Activated T-helper 2 cell treated with anti-CD3 and anti-CD28 coated beads, Interferon-gamma antibody, Interleukin-2, Interleukin-4, amounts not matched to agents 10 μg/mL and 5 μg/mL and 100 μg/mL, durations not matched to agents 14 hours and 24 hours and 36 hours (primary cell): ENCODE measurements at regions not wholly inside any gene's neighbourhood (a gene's known extent, or its start where the extent isn't known, plus 50 kb on each side); places are given as distances from the start of the nearest gene placed in this dataset.

Experiments
- DNase-seq: peaks from one replicate; pipeline ENCODE4 v3.0.0; 2021; ENCODE audit warnings: low spot score
- H3K27ac Mint-ChIP-seq: one replicate; pipeline ENCODE4 v1.8.0; 2021; ENCODE audit warnings: mixed read lengths
- H3K27me3 Mint-ChIP-seq: one replicate; pipeline ENCODE4 v1.8.0; 2021; ENCODE audit warnings: low read depth, mixed read lengths
- H3K36me3 Mint-ChIP-seq: one replicate; pipeline ENCODE4 v1.8.0; 2021; ENCODE audit warnings: low read depth, mixed read lengths
- H3K4me1 Mint-ChIP-seq: one replicate; pipeline ENCODE4 v1.8.0; 2021; ENCODE audit warnings: low read depth, mixed read lengths
- H3K4me3 Mint-ChIP-seq: one replicate; pipeline ENCODE4 v1.8.0; 2021; ENCODE audit warnings: low read depth, mild to moderate bottlenecking, moderate library complexity, mixed read lengths
- H3K9me3 Mint-ChIP-seq: one replicate; pipeline ENCODE4 v1.8.0; 2021; ENCODE audit warnings: mixed read lengths
- intact Hi-C: fragments of 100-400 bp; cut with micrococcal nuclease; formaldehyde crosslinking; loops from one replicate; pipeline ENCODE4 v1.15.1; 2023

DNA sequence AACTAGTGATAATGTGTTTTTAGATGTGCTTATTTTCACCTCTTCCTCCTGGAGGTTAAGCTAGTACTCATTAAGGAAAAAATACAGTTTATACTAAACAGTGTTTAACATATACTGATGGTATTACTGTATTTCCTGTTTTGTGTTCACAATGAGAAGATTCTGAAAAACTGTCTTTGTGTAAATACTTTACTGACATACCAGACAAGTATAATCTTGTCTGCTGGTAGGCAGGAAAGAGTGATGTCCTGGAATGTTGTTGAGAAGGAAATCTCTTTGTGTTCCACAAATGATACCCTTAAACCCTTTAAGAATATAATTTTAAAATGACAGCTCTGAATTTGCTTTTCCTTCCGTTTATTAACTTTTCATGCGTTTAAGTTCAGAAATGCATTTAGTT, 205.5 kb upstream of the NUDT6 start:
- intact Hi-C loops = no loop called here
- no peak overlapping the region for H3K4me3 Mint-ChIP-seq
- no peak for DNase-seq
- no peaks in the 10 kb centered on the region for H3K4me1 Mint-ChIP-seq
- H3K9me3 Mint-ChIP-seq = no peaks in the 10 kb centered on the region
- H3K27ac Mint-ChIP-seq = no peak overlapping the region
- H3K27me3 Mint-ChIP-seq = no peaks in the 10 kb centered on the region
- peaks cover 2% of the 10 kb centered on the region for H3K36me3 Mint-ChIP-seq

DNA sequence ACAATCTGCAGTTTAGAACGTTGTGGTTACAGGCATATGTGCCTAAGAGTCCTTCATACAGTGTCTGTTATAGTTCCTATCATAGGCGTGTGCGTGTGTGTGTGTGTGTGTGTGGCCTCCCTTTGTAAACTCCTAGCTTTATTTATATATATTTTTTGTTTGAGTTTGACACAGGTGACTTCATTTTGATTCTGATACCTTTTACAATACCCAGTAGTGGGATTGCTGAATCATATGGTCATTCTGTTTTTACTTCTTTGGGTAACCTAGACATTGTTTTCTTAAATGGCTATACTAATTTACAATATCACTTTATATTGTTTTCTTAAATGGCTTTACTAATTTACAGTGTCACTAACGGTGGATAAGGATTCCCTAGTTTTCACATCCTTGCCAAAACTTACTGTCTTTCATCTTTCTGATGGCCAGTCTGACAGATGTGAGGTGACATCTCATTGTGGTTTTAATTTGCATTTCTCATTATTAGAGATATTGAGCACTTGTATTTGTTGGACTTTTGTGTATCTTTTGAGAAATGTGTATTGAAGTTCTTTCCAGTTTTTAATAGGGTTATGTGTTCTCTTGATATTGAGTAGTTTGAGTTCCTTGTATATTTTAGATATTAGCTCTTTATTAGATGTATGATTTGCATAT, 211.1 kb upstream of the NUDT6 start:
- Mint-ChIP-seq H3K9me3 (no peaks in the 10 kb centered on the region), H3K4me3 (no peak overlapping the region), H3K27ac (no peak overlapping the region), H3K4me1 (no peaks in the 10 kb centered on the region), H3K36me3 (no peaks in the 10 kb centered on the region), H3K27me3 (no peaks in the 10 kb centered on the region)
- intact Hi-C loops = no loop called here
- DNase-seq = no peak

DNA sequence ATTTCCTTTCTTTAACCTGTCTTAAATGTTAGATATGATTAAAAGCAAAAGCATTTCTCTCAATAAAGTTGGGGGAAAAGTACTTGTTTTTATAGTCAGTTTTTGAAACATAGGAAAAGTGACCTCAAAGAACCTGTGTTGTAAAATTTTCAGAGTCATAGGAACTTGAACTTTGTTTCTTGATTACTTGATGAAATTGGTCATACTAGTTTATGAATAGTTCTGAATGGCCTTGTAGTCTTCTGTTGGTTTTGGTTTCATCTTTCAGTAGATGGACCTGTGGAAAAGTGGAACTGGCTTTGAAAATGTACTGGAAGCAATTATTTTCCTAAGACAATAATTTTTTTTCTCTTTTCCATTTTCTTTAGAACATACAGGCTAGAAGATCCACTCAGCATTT, 222.2 kb upstream of the NUDT6 start:
- H3K4me1 Mint-ChIP-seq = no peaks in the 10 kb centered on the region
- H3K27me3 Mint-ChIP-seq = no peaks in the 10 kb centered on the region
- no peak overlapping the region for H3K27ac Mint-ChIP-seq
- peaks cover 3% of the 10 kb centered on the region for H3K36me3 Mint-ChIP-seq
- intact Hi-C loops = no loop called here
- no peak for DNase-seq
- H3K9me3 Mint-ChIP-seq = no peaks in the 10 kb centered on the region
- H3K4me3 Mint-ChIP-seq = no peak overlapping the region

DNA sequence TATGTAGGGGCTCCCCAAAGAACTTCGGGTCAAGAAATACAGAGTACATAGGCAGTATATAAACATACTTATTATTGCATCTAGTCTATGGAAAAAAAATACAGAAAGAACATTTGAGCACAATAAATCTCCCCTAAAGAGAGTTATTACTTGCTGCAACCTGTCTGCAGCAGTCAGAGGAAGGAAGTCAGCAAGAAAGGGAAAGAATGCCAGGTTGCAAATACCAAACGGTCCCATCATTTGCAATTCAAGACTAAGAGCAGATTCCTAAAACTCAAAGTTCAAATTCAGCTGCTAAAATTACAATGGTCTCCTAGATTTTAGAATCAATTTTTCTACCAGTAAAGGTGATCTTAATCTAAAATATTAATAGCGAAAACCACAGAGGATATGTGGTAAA, 236.2 kb upstream of the NUDT6 start:
- no peak for DNase-seq
- H3K9me3 Mint-ChIP-seq = no peaks in the 10 kb centered on the region
- no peak overlapping the region for H3K4me3 Mint-ChIP-seq
- no peak overlapping the region for H3K27ac Mint-ChIP-seq
- H3K4me1 Mint-ChIP-seq = no peaks in the 10 kb centered on the region
- intact Hi-C loops = no loop called here
- H3K27me3 Mint-ChIP-seq = no peaks in the 10 kb centered on the region
- H3K36me3 Mint-ChIP-seq = no peaks in the 10 kb centered on the region

DNA sequence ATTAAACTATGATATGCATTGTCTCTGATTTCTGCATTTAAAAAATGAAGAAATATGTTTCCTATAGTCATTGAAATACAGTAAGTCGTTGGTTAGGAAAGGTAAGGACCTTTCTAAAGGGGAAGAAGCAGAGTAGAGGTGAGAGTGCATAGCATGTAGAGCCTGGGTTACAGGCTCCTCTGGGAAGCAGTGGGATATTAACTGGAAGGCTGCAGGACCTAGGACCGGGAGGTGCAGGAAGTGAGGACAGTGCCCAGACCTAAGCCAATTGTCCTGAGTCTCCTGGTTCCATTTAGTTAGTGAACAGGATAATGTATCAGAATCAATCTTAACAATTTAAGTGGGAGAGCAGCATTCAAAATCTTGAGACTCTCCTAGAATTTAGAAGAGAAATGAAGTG, 237.1 kb upstream of the NUDT6 start:
- Mint-ChIP-seq H3K9me3 (no peaks in the 10 kb centered on the region), H3K4me3 (no peak overlapping the region), H3K36me3 (no peaks in the 10 kb centered on the region), H3K27me3 (no peaks in the 10 kb centered on the region), H3K4me1 (no peaks in the 10 kb centered on the region), H3K27ac (no peak overlapping the region)
- DNase-seq = no peak
- intact Hi-C loops = no loop called here

DNA sequence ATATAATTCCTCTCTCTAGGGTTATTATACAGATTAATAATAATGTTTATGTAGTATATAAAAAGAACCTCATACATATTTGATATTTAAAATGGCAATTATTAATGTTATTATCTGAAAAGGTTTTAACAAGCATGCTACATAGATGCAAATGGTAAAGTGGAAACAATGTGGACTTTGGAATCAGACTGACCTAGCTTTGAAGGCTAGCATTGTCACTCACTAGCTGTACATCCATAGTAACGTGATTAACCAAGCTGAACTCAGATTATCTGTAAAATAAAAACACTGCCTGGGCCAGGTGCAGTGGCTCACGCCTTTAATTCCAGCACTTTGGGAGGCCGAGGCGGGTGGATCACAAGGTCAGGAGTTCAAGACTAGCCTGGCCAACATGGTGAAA, 233.7 kb upstream of the SPRY1 start:
- Mint-ChIP-seq H3K36me3 (no peaks in the 10 kb centered on the region), H3K4me1 (no peaks in the 10 kb centered on the region)
- intact Hi-C loops = no loop called here

DNA sequence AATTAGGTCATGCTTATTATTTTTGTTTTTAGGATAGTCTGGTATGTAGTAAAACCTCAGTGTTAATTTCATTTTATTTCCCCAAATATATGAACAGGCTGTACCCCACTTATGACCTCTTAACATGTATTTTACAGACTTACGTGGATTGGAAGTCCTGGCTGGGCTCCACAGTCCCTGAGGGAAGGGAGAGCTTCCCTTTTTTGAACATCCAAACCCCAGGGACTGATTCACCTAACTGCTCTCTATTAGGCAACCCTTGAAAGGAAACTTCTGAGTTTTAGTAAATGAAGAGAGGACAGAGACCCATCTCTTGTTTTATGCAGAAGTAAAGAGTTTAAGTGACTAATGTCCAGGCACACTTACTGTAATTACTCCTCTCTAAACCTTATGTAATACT, 233.1 kb upstream of the SPRY1 start:
- Mint-ChIP-seq H3K4me1 (peaks cover 2% of the 10 kb centered on the region), H3K36me3 (no peaks in the 10 kb centered on the region), H3K27ac (no peak overlapping the region), H3K27me3 (no peaks in the 10 kb centered on the region), H3K4me3 (no peak overlapping the region), H3K9me3 (no peaks in the 10 kb centered on the region)
- intact Hi-C loops = no loop called here
- DNase-seq = no peak

More for the DNA sequence above, 233.7 kb upstream of the SPRY1 start:
- no peaks in the 10 kb centered on the region for H3K27me3 Mint-ChIP-seq
- no peaks in the 10 kb centered on the region for H3K9me3 Mint-ChIP-seq
- H3K27ac Mint-ChIP-seq = no peak overlapping the region
- DNase-seq = no peak
- no peak overlapping the region for H3K4me3 Mint-ChIP-seq

DNA sequence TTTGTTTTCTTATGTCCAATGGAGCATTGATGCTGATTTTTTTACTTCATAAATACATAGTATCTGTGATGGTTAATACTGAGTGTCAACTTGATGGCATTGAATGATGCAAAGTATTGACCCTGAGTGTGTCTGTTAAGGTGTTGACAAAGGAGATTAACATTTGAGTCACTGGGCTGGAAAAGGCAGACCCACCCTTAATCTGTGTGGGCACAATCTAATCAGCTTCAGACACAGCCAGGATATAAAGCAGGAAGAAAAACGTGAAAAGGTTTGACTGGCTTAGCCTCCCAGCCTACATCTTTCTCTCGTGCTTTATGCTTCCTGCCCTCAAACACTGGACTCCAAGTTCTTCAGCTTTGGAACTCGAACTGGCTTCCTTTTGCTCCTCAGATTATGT, 230.6 kb upstream of the SPRY1 start:
- Mint-ChIP-seq H3K4me1 (peaks cover 3% of the 10 kb centered on the region), H3K27ac (no peak overlapping the region), H3K36me3 (no peaks in the 10 kb centered on the region), H3K27me3 (no peaks in the 10 kb centered on the region), H3K9me3 (no peaks in the 10 kb centered on the region), H3K4me3 (no peak overlapping the region)
- DNase-seq = no peak
- intact Hi-C loops = no loop called here

DNA sequence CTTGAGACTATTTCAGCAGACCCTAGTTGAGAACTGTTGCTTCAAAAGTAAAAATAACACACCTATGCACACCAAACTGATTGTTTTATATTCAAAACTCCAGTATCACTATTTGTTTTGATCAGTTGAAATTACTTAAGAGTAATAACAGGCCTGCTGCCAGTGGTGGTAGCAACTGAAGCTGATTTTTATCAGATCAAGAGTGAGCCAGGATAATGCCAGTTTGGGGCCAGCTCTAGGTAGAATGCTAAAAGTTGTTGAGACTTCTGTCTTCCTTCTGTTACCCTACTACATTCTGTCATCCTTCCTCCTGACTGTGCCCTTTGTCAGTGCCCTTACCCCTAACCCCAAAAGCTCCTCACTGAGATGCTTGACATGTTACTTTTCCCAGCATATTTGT, 228.7 kb upstream of the SPRY1 start:
- Mint-ChIP-seq H3K4me3 (no peak overlapping the region), H3K4me1 (peaks cover 3% of the 10 kb centered on the region), H3K27me3 (no peaks in the 10 kb centered on the region), H3K36me3 (no peaks in the 10 kb centered on the region), H3K9me3 (no peaks in the 10 kb centered on the region), H3K27ac (no peak overlapping the region)
- intact Hi-C loops = no loop called here
- no peak for DNase-seq

DNA sequence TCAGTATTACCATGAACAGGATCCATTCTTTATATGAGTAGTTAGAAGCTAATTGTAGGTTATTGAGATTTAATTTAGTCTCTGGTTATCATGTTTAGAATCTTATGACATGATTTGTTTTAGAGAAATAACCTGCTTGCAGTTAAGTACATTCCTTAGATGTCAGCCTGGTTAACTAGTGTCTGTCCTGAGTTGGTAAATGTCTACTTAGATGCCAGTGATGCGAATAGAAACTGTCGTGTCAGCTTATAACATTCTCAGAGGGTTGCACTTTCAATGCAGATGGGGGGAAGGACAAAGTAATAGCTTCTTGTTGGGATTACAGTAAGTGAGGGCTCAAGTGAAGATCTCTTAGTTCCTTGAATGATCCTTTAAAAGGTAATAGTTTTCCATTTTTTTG, 227.8 kb upstream of the SPRY1 start:
- intact Hi-C loops = no loop called here
- no peaks in the 10 kb centered on the region for H3K36me3 Mint-ChIP-seq
- no peak overlapping the region for H3K27ac Mint-ChIP-seq

DNA sequence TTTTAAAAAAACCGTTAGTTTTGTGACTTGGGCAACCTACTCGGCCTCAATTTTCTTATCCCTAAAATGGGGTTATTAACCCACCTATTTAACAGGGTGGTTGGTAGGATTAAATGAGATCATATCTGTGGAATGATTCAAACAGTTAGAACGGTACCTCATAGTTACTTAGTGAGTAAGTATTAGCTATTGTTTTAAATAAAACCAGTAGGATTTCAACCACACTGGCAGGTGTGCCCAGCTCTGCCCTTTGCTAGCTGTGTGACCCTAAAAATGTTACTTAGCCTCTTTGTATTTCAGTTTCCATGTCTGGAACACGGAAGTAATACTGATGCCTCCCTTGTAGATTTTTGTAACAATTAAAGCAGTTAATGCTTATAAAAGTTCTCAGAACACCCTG, 225.8 kb upstream of the SPRY1 start:
- Mint-ChIP-seq H3K36me3 (no peaks in the 10 kb centered on the region), H3K9me3 (no peaks in the 10 kb centered on the region), H3K4me1 (peaks cover 3% of the 10 kb centered on the region), H3K27ac (no peak overlapping the region), H3K4me3 (no peak overlapping the region), H3K27me3 (no peaks in the 10 kb centered on the region)
- intact Hi-C loops = no loop called here
- DNase-seq = no peak

More for the DNA sequence above, 227.8 kb upstream of the SPRY1 start:
- H3K4me1 Mint-ChIP-seq = peaks cover 3% of the 10 kb centered on the region
- H3K9me3 Mint-ChIP-seq = no peaks in the 10 kb centered on the region
- no peak for DNase-seq
- H3K4me3 Mint-ChIP-seq = no peak overlapping the region
- H3K27me3 Mint-ChIP-seq = no peaks in the 10 kb centered on the region

DNA sequence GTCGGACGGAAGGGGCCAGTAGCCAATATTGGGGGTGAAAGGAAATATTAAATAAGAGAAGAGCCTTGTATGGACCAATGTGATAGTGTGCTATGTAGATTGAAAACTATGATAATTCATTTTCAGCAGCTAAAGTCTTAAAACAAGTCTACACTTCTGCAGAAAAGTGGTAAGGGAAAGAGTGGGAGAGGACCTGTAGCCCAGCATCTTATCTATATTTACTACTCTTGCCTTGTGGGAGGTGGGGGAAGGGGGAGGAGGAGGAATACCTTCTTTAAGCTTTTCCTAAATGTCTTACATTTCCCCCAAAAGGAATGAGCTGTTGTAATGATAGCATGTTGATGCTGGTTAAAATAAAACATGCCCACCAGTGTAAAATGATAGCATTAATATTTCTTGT, 220.0 kb upstream of the SPRY1 start:
- intact Hi-C loops = no loop called here
- H3K4me1 Mint-ChIP-seq = no peaks in the 10 kb centered on the region
- no peak overlapping the region for H3K27ac Mint-ChIP-seq
- H3K27me3 Mint-ChIP-seq = no peaks in the 10 kb centered on the region
- no peak overlapping the region for H3K4me3 Mint-ChIP-seq
- no peak for DNase-seq
- no peaks in the 10 kb centered on the region for H3K36me3 Mint-ChIP-seq
- H3K9me3 Mint-ChIP-seq = no peaks in the 10 kb centered on the region

DNA sequence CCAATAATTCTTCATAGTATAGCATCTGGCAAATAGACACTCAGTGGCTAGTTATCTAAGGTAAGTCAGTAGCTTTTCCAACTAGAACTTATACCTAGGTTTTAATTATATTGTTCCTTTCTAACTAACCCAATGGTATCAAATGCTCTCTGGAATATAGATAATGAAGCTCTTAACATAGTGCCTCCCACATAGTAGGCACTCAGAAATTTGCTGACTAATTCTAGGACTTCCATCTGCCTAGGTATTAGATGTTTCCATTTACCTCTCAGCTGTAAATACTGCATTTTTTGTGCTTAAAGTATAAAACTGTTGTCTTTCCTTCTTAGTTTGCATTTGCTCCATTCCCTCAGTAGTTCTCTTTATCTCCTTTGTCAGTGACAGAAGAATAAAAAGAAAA, 214.3 kb upstream of the SPRY1 start:
- intact Hi-C loops = no loop called here
- H3K4me3 Mint-ChIP-seq = no peak overlapping the region
- no peak overlapping the region for H3K27ac Mint-ChIP-seq
- no peaks in the 10 kb centered on the region for H3K36me3 Mint-ChIP-seq
- H3K9me3 Mint-ChIP-seq = no peaks in the 10 kb centered on the region
- no peaks in the 10 kb centered on the region for H3K4me1 Mint-ChIP-seq
- H3K27me3 Mint-ChIP-seq = no peaks in the 10 kb centered on the region
- no peak for DNase-seq

DNA sequence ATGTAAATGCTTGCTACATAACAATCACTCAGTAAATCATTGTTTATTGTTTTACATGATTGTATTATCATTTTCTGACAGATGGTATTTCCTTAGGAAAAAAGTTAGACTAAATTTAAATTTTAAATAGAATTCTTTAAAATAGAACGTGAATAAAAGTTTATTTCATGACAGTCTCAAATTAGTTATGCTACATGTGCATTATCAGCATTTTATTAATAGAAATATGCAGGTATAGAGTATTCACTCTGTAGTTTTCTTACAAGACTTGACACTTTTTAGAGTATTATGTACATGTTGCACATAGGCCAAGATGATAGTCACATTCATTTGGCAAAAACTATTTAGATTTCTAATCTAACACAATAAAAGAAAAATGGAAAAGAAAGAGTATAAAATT, 213.3 kb upstream of the SPRY1 start:
- H3K4me3 Mint-ChIP-seq = no peak overlapping the region
- intact Hi-C loops = no loop called here
- H3K36me3 Mint-ChIP-seq = no peaks in the 10 kb centered on the region
- H3K27me3 Mint-ChIP-seq = no peaks in the 10 kb centered on the region
- no peaks in the 10 kb centered on the region for H3K9me3 Mint-ChIP-seq
- DNase-seq = no peak
- H3K27ac Mint-ChIP-seq = no peak overlapping the region
- no peaks in the 10 kb centered on the region for H3K4me1 Mint-ChIP-seq
